D341Med (cell line): ENCODE measurements at regions not wholly inside any gene's neighbourhood (a gene's known extent, or its start where the extent isn't known, plus 50 kb on each side); places are given as distances from the start of the nearest gene placed in this dataset.
A peak's percentile ranks its signal among the peaks of the same experiment; 100 is the strongest.
"Not testable (repeated sequence)": the region's sequence is repeated elsewhere in the genome, so short reads cannot be mapped to it uniquely, and the experiment has no call there.

Experiments used
- DNase-seq: peaks from one replicate; pipeline ENCODE4 v3.0.0; 2012; ENCODE audit warnings: low spot score

DNA sequence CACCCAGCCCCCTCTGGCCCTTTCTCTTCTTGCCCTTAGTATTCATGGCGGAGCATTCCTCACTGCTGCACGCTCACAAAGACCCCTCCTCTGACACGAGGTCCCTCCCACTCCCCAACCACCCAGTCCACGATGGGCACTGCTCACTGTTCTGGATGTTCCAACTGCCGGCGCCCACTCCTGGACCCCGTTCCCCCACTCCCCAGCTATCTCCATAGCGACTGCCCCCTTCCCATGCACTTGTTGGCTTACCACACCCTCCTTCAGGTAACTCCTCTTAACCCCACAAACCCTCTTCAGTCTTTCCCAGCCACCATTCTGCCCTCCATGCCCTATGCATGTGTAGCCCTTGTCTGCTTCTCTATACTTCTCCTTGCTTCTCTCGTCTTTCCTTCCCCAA lies 961.5 kb upstream of the DEFB115 start:
- not testable (repeated sequence) for DNase-seq

DNA sequence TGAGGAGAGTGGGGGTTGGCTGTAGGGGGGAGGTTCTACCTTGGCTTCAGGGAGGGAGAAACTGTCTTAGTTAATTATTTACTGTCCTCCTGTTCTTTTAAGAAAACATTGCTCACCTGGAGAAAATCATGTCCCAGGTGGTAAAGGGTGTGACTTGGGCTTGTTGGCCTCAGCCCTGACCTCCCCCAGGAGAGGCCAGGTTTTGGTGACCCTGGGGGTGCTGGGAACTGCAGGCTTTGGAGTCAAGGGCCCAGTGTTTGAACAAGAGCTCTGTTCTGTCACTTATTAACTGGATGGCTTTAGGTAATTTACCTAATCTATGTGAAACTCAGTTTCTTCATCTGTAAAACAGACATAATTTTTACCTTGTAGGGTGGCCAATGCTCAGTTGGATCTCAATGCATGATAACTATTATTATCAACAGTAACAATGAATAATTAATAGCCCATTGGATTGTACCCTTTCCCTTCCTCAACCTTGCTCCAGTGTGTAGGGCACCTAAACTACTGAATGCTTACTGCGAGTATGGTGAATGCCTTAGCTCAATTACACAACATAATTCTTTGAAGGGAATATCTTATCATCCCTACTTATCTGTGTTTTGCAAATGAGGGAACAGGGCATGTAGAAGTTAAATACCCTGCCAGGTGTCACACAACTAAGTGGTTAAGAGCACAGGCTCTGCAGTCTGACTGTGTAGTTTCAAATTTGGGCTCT lies 959.4 kb upstream of the DEFB115 start:
- not testable (repeated sequence) for DNase-seq

DNA sequence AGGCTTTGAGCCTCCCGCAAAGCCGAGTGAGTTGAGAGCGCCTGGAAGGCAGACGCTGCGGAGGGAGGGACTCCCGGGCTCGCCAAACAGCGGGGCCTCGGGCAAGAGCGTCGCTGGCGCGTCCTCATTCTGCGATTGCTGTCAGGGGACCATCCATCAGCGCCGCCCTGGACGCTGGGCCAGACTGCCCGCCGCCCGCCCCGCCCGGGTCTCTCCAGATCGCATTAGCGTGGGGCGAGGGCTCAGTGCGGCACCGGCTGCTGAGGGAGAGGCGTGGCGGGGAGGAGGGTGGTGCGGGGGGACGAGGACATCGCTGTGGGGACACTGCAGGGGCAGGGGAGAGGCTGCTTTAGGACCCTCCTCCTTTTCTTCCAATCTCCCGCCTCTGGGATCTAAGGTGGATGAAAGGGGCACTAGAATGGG lies 957.2 kb upstream of the DEFB115 start:
- DNase-seq, result not testable (repeated sequence)

DNA sequence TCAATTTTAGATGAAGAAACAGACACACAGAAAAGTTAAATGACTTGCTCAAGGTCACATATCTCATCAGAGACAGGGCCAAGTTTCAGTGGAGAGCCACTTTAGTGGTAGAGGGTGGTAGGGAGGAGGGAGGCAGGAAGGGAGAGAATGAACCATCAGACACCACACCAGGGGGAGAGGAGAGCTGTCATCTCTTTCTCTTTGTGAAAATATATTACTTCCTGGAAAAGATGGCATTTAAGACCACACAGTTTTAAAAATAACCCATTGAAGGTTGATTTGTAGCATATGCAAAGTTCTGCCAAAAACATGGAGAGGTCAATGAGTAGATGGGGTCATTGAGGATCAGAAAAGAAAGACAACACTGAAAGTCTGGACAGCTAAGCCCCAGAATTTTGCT lies 954.7 kb upstream of the DEFB115 start:
- not testable (repeated sequence) for DNase-seq

DNA sequence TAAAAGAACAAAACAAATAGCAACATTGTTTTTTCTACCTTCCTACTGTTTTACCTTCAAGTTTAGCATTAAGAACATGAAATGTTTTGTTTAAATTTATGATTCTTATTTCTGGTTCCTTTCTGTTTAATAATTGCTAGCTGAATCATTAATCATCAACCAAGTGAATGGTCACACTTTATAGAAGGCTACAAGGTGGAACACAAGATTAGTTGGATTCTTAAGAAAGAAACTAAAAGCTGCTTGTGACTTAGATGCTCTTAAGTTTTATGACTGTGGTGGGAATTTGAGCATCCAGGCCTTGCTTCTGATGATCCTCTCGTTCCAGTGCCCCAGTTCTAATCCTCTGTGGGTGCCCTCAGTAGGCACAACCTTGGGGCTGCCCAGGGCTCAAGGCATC lies 947.5 kb upstream of the DEFB115 start:
- DNase-seq, result not testable (repeated sequence)

- DNase-seq, result not testable (repeated sequence)
Observed at GRCh38 chr20:30310385-30310784, 947.1 kb upstream of the DEFB115 start.

DNA sequence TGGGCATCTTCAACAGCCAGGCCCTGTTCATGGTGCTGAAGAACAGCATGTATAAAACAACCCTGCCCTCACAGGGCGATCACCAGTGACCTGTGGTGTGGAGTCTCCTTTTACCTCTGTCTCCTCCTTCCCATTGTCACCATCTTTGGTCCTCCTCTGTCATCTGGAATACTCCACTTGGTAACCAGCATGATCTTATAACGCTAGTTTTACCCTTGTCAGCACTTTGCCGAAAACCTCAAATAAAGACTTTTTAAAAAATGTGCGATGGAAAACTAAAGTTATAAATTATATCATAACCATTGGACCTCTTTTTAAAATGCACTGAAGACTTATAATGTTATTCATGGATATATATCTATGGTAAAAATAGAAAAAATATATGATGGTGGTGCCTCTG lies 945.2 kb upstream of the DEFB115 start:
- not testable (repeated sequence) for DNase-seq

DNA sequence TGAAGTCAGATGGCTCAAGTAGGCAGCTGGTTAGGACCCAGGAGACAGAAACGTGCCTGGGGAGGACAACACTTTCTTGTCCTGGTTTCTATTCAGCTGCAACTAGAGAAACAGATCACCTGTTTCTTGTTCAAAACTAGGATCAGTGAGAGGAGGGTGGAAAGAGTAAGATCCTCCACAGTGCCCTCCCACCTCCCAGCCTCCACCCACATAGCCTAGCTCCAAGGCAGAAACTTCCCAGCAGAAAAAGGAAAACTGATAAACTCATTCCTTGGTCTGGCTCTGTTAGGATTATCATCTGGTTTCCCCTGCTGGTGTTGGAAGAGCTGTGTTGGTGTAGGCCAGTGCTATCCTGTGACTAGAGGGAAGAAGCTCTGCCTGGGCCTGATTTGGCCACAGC lies 943.8 kb upstream of the DEFB115 start:
- not testable (repeated sequence) for DNase-seq

DNA sequence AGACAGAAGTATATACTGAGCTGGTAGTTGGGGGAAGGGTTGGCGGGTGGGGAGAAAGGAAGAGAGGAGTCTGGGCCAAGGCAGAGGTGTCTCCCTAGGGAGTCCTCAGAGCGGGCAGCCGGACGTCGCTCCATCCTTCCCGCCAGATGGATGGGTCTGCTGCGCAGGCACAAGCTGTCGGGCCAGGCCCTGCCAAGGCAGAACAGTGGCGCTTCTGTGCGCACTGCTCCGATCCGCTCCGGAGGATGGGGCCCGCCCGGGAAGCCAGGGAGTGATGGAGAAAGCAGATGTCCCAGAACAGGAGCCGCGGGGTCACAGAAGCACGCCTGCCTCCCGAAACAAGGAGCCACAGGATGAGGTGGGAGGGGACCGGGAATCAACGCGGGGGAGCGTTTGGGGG lies 941.4 kb upstream of the DEFB115 start:
- not testable (repeated sequence) for DNase-seq

GRCh38 chr20:30316532-30317299 lies 940.7 kb upstream of the DEFB115 start:
- DNase-seq, result not testable (repeated sequence)

DNA sequence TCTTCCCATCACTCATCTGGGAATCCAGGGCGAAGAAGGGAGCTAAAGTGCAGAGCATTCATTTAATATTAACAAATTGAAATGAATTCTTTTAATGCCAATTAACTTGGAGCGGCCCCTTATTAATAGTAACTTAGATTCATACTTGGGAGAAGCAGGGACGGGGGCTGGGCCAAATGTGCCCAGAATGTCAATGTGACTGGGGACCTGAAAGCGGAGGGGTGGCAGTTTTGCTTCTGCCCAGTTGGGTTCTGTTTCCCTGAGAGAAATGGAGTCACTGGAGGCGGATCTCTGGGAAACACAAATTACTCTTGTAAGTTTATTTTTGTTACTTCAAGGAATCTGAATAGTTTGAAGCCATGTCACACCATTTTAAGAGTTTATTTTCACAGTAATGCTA lies 923.7 kb upstream of the DEFB115 start:
- not testable (repeated sequence) for DNase-seq

GRCh38 chr20:30337556-30337955 lies 919.9 kb upstream of the DEFB115 start:
- DNase-seq, result not testable (repeated sequence)

DNA sequence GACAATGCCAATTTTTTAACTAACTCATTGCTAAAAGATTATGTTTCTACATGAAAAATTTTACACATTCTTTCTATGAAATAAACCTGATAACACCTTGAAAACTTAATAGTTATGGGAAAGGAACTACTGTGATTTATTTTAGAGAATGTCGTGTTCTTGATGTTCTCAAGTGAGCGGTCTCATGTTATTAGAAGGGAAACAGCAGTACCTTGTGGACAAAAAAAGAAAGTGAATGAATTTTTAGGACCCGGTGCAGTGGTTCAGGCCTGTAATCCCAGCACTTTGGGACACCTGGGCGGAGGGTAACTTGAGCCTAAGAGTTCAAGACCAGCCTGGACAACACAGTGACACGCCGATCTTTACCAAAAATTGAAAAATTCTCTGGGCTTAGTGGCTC lies 908.5 kb upstream of the DEFB115 start:
- DNase-seq, result not testable (repeated sequence)

- DNase-seq, result not testable (repeated sequence)
Observed at GRCh38 chr20:30356854-30357467, 900.5 kb upstream of the DEFB115 start.

DNA sequence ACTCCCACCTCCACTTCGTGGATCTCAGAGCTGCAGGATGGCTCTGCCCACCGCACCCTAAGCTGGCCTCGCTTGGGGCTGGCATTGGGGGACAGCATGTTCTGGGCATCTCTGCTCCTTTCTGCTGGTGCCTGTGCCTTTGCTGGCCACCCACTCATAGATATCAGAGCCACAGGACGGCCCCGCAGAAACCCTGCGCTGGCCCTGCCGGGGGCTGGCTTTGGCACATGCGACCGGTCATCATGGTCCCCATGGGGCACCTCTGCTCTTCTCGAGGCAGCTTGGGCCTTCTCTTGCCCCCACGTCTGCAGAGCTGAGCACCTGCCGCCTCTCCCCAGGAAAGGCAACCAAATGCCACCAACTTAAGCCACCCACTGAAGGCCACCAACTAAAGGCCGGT lies 895.7 kb upstream of the DEFB115 start:
- DNase-seq, result peak; percentile 0

GRCh38 chr20:30376430-30376766 lies 881.1 kb upstream of the DEFB115 start:
- not testable (repeated sequence) for DNase-seq

GRCh38 chr20:30376767-30377658 lies 880.5 kb upstream of the DEFB115 start:
- DNase-seq, result peak; percentile 70

GRCh38 chr20:30378317-30378716 lies 879.1 kb upstream of the DEFB115 start:
- DNase-seq, result not testable (repeated sequence)

DNA sequence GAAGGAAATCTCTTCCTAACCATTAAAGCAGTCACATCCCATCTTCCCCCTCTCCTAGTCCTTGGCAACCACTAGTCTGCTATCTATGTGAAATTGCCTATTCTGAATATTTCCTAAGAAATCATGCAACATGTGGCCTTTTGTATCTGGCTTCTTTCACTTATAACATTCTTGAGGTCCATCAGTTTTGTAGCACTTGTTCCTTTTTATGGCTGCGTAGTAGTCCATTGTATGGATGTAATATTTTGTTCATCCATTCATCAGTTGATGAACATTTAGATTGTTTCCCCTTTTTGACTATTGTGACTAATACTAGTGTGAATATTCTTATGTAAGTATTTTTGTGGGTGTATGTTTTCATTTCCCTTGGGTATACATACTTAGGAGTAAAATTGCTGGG lies 878.7 kb upstream of the DEFB115 start:
- not testable (repeated sequence) for DNase-seq

GRCh38 chr20:30384841-30385240 lies 872.6 kb upstream of the DEFB115 start:
- not testable (repeated sequence) for DNase-seq

- not testable (repeated sequence) for DNase-seq
Observed at GRCh38 chr20:30386099-30386498, 871.4 kb upstream of the DEFB115 start.

DNA sequence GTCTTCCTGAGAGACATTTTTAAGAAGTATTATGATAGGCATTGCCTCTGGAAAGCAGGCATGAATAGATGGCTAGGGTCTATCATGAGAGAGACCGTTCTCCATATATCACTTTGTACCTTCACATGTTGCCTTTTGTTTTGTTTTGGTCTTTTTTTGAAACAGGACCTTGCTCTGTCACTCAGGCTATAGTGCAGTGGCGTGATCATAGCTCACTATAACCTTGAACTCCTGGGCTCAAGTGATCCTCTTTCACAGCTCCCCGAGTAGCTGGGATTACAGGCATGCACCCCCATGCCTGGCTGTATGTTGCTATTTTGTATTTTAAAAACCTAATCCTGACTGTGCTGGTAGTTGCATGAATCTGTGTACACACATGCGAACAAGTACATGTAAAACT lies 869.6 kb upstream of the DEFB115 start:
- not testable (repeated sequence) for DNase-seq
